Cortex of kidney (tissue), 1 donor: ENCODE measurements at regions not wholly inside any gene's neighbourhood (a gene's known extent, or its start where the extent isn't known, plus 50 kb on each side); places are given as distances from the start of the nearest gene placed in this dataset.

Source experiments
- DNase-seq: peaks from one replicate; lab custom pipeline; 2025; lab: John Stamatoyannopoulos, UW

- no peak for DNase-seq
These were observed 177.4 kb upstream of the NRIP1 start for GRCh38 chr21:15241997-15242736.

DNA sequence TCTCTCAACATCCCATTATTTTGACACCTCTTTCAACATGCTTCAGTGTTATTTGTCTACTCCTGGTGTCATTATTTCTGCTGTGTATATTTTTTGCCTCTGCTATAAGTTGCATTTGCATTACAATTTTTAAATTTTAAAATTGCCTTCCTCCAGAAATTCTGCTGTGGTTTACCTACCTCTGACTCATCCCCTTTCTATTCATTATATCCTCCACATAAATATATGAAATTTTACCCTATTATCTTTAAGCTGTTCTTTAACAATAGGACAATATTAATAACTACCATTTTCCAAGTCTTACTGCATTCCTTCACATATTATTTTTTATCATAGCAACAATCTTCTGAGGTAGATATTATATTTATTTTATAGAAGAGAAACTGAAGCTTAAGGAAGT lies 178.1 kb upstream of the NRIP1 start:
- DNase-seq, result no peak

- no peak for DNase-seq
These were observed 178.6 kb upstream of the NRIP1 start for GRCh38 chr21:15243406-15243805.

DNA sequence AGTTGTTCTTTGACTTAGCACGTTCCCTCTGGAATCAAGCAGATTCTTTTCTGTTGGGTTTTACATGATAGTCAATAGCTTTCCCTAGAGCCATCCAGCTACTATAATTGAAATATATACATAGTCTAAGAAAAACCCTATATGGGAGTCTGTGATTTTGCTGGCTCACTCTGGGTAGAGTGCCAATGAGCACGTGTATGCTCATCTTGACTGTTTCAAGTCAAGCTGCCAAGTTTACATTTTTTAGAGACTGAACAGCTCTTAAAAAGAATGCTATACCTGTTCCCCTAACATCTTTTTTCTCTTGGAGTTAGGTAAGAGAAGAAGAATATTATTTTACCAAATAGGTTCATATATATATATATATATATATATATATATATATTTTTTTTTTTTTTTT lies 182.8 kb upstream of the NRIP1 start:
- DNase-seq, result no peak

DNA sequence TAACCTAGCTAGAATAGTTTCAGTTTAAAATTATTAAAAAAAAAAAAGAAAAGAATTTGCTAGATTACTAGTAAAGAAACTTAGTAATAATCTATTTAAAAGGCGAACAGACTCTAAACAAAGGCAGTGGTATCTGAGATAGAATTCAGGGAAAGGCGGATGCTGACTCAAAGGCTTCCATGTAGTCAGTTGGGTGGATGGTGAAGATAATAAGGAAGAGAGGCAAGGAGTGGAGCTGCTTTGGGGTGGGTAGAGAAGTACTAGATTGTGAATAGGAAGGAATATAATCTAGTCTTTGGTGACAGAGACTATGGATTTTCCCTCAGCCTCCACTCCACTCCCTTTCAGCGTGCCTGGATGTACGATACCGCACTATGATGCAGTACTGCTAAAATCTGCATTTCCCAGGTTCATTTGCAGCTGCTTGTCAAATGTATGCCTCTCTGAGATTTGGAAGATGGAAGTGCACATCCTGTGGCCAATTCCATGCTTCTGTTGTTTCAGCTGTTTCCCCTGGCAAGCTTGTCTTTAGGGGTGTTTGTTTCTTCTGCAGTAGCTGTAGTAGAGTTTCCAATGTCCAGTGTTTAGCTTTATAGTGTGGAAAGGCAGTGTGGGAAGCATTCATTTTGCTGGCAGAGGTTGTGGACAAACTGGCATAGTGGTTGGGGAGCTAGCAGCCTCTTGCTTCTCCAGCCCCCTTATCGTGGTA lies 184.6 kb upstream of the NRIP1 start:
- DNase-seq, result no peak

DNA sequence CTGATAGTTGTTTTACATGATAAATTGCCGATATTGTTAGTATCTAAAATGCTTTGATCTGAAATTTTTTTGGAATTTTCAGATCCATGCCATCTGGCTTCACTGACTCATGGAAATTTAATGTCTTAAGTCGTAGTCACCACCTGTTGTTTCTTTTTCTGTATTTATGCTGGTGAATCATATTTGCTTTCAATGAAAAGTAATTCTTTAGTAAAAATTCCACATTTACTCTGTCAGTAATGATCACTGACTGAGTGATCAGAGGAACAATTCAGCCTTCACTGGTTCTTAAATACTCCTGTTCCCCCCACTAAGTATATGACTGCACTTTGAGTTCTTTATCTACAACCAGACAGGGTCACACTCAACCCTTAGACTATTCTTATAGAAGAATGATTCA lies 185.6 kb upstream of the NRIP1 start:
- no peak for DNase-seq

GRCh38 chr21:15252431-15252830 lies 187.6 kb upstream of the NRIP1 start:
- no peak for DNase-seq

GRCh38 chr21:15254111-15254510 lies 189.3 kb upstream of the NRIP1 start:
- DNase-seq, result no peak

GRCh38 chr21:15255261-15255660 lies 190.5 kb upstream of the NRIP1 start:
- DNase-seq, result no peak

- no peak for DNase-seq
These were observed 191.0 kb upstream of the NRIP1 start for GRCh38 chr21:15255763-15256162.

DNA sequence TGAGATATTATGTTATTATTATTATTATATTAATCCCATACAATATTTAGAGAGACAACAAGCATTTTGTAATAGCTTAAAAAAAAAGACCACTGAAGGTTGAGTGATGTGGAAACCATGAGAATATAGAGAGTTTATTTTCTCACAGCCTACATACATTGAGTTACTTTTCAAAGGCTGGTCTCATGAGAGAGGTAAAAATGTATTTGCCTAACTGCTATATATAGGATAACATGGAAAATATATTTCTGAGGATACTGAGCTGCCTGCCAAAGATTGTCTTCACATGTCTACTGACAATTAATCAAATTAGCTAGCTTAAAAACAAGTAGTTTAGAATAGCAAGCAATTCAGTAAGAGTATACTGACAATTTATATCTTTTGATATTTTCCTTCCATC lies 192.2 kb upstream of the NRIP1 start:
- no peak for DNase-seq

- DNase-seq, result no peak
These were observed 192.8 kb upstream of the NRIP1 start for GRCh38 chr21:15257646-15258045.

DNA sequence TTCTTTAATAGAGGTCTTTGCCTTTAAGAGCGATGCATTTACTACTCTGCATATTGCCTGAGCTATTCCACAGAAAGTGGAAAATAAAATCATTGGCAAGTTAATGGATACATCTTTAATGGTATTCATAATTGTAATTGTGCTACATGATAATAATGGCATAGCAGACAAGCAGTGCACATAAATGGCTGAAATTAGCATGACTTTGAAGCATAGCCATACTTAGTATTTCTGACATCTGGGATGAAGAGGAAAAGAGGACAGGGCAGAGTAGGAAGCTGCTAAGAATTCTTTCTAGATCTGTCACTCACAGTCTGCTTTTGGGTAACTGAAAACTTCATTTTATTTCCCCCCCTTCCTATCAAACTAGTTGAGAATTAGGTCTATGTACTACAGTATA lies 195.0 kb upstream of the NRIP1 start:
- DNase-seq, result no peak

- DNase-seq, result no peak
These were observed 195.8 kb upstream of the NRIP1 start for GRCh38 chr21:15260604-15261003.

DNA sequence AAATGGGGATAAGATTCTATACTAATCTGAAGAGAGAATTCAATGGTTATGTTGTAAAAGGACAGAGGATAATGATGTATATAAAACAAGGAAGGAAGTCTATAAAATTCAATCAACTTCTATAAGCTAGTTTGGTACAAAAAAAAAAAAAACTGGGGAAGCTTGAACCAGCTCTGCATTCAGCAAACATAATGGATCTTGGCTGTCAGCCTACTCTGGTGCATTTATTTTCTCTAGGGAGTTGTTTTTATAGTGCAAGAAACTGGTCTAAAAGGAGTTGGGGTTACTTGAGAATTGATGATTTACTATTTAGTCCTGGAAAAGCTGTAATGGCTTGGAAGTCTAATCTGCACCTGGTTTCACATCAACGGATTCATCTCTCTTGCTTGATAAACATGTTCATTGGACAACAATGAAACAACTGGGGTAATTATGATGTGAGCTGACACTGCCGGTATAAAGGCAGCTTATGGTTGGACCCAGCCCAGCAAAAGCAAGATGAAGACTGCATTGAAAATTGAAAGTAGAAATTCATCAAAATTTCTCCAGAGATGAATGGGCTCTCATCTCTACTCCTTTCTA lies 199.4 kb upstream of the NRIP1 start:
- DNase-seq, result no peak

DNA sequence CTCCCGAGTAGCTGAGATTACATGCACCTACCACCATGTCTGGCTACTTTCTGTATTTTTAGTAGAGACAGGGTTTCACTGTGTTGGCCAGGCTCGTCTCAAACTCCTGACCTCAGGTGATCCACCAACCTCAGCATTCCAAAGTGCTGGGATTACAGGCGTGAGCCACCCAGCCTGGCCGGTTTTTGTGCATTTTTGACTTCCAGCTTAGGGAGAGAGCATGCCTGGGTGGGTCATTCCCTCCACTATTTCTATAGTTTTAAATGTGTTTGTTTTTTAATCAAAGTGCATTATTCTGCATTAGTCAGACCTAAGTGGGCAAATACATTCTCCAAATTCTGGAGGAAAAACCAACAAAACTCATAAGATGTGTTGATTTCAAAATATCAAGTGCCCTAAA lies 207.4 kb upstream of the NRIP1 start:
- DNase-seq, result no peak

DNA sequence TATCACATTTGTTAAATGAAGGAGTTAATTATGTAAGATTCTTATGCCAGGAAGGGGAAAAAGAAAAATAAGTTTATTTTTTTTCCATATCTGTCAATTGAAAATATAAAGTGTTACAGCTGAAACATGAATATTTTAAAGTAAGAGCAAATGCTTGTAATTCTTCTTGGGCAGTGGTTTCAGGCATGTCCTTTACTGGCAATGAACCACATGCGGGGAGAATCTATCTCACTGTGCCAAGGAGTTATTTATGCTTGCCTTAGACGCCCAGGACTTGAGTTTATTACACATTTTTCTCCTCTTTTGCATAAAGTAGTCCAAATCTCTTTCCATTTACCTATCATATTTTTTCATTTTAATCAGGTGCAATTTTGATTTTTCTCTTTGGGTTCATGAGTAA lies 207.8 kb upstream of the NRIP1 start:
- DNase-seq, result no peak

- no peak for DNase-seq
These were observed 208.4 kb upstream of the NRIP1 start for GRCh38 chr21:15273244-15273643.

DNA sequence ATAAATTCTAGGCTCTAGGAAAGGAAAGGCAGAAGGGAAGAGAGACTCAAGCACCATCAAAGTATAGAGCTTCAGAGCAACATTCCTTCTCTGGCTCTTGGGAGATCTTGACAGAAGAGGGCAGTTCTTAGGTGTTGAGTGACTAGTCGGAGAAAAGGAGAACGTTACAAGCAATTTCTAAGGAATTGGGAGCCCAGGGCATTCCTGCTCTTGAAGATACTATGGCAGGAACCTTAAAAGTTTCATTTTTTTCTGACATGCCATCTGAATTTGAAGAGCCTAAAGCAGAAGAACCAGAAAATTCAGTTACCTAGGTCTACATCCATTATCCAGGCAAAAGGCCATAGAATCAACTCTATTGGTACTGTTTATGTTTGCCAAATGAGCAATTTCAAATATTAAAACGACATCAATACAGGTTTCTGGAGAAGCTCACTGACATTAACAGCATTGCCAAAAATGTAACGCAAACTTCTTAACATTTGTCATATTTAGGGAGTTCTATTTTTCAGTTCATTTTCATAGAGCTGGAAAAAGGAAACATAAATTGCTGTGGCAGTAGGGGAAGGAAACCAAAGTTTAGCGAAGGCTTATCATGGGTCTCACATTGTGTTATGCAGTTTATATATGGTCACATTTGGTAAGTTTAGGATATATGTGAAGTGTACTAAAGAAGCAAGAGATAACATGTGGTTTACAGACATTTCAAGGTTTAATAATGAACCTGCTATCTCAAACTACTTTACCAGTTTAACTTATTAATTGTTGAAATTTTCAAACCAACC lies 210.1 kb upstream of the NRIP1 start:
- DNase-seq, result no peak

GRCh38 chr21:15275615-15276235 lies 210.9 kb upstream of the NRIP1 start:
- no peak for DNase-seq

DNA sequence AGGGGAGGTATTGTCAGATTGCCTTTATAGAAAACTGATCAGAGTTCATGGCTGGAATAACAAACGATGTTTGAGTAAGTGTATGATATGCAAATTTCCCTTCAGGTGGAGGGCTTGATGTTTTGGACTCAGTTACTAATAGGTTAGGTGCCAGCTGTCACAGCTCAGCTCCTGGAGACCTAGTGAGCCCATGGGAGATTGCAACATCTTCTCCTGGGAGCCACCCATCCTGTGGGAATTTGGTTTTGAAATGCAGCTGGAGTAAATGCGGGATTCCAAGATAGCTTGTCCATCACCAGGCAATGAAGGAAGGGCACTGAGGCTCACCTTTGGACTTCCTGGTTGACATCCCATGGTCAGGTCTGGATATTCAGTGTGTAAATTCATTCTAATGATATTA lies 211.4 kb upstream of the NRIP1 start:
- DNase-seq, result no peak

DNA sequence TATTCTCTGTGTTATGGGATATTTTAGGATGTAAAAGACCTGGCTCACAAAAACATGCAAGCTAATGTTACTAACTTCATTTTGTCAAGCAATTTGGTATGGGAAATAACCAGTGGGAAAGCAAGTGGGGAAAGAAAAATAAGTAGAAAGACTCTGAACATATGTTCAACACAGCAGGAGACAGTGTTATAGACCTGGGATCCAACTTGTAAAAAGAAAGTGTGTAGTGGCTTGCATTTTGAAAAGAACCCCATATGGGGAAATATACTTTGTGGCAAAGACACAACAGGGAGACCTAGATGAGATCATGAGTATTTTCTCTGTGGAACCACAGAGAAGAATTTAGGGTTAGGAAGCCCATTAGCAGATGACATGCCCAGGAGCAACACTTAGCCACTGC lies 212.7 kb upstream of the NRIP1 start:
- DNase-seq, result no peak
